ENCODE measurements at regions not wholly inside any gene's neighbourhood (a gene's known extent, or its start where the extent isn't known, plus 50 kb on each side); places are given as distances from the start of the nearest gene placed in this dataset.

DNA sequence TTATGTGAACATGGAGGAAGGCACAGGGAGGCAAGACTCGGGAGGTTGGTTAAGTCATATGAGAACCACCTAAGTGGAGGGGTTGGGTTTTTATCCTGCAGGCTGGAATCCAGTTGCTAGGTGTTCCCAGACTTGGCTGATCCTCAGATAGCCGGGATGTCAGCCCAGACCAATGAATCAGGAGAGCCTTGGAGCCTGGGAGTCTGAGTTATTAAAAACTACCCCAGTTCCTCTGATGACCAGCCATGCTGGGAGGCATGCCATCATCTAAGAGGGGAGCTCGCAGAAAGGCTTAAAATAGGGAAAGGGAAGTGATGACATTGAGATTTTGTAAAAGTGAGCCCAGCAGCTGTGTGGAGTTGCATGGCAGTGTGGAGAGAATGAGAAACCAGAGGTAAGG, 238.1 kb downstream of the ZNF248 start:
- TF ChIP-seq ZNF274 (IDR thresholded peaks at IDR 0.05; ENCODE audit: low read depth, low read length) (no peak), SUZ12 (IDR thresholded peaks at IDR 0.05; ENCODE audit: extremely low read depth, insufficient read depth, insufficient read length) (no peak), YY1 (IDR thresholded peaks at IDR 0.05; ENCODE audit: insufficient read depth, insufficient read length) (no peak)

Measured in NT2/D1 (cell line).